WERI-Rb-1 (cell line): ENCODE measurements at regions not wholly inside any gene's neighbourhood (a gene's known extent, or its start where the extent isn't known, plus 50 kb on each side); places are given as distances from the start of the nearest gene placed in this dataset.

ENCODE experiments used
- DNase-seq: peaks from one replicate; pipeline ENCODE4 v3.0.0-alpha.2; 2020
- H3K27ac ChIP-seq: fragments of 250-450 bp; sonication (Bioruptor Pico); 2 replicates; pipeline ENCODE4 v1.5.1; 2020; ENCODE audit warnings: mild to moderate bottlenecking, moderate library complexity
- H3K27me3 ChIP-seq: fragments of 250-450 bp; sonication (Bioruptor Pico); 2 replicates; pipeline ENCODE4 v1.5.1; 2021; ENCODE audit warnings: mild to moderate bottlenecking, low read depth, moderate library complexity; ENCODE audit not compliant: insufficient read depth, severe bottlenecking
- H3K36me3 ChIP-seq: fragments of 250-450 bp; sonication (Bioruptor Pico); 2 replicates; pipeline ENCODE4 v1.5.1; 2020; ENCODE audit warnings: mild to moderate bottlenecking, moderate library complexity
- H3K4me3 ChIP-seq: 2 replicates; pipeline ENCODE4 v1.5.1; 2011; ENCODE audit warnings: low read depth, mild to moderate bottlenecking, control low read depth, low read length
- H3K9me3 ChIP-seq: fragments of 250-450 bp; sonication (Bioruptor Pico); 2 replicates; pipeline ENCODE4 v1.5.1; 2021; ENCODE audit warnings: mild to moderate bottlenecking, moderate library complexity; ENCODE audit not compliant: severe bottlenecking
- TF ChIP-seq, protein P1 (sequence below): IDR thresholded peaks from 2 replicates; pipeline ENCODE4 v1.5.1; 2011; ENCODE audit warnings: low read depth, mild to moderate bottlenecking, control low read depth, inconsistent platforms, low read length

DNA sequence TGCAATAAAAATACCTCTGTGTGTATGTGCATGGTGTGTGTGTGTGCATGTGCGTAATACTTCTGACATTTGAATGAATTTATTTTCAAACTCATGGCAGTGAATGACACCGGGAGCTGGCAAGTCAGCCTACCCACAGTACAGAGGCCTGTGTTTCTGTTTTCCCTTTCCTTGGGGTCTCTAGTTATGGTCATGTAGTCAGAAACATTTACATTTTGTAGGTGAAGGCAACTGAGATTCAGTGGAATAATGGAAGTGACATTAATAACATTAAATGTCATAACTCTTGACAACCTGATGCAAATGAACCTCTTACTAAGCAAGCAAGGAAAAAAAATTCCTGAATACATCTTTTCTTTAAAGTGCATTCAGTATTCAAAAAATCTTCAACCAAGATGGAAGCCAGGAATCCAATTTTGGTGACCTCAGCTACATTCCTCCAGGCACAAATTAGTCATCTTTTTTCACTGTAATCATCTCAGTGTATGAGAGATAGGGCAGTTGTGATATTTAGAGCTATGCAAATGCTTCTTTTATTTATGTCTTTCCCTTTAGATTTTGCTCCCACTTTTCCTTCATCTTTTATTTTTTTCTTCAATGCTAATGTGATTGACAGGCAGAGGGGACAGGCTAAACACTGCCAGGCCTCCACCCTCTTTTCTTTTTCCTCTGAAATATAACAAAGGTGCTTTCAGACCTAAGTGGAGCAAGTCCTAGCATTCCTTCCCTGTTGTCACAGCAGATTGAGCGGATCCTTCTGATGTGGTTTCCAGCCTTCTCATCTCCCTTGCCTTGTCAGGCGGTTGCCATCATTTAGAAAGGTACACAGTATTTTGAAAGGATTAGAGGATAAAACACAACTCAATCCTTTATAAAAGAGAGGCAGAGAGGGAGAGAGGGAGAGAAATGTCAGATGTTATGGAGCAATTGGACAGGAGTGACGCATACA lies 569.8 kb upstream of the ADAMTS16 start:
- H3K27ac ChIP-seq: no peak overlapping the region
- TF ChIP-seq, protein P1, sequence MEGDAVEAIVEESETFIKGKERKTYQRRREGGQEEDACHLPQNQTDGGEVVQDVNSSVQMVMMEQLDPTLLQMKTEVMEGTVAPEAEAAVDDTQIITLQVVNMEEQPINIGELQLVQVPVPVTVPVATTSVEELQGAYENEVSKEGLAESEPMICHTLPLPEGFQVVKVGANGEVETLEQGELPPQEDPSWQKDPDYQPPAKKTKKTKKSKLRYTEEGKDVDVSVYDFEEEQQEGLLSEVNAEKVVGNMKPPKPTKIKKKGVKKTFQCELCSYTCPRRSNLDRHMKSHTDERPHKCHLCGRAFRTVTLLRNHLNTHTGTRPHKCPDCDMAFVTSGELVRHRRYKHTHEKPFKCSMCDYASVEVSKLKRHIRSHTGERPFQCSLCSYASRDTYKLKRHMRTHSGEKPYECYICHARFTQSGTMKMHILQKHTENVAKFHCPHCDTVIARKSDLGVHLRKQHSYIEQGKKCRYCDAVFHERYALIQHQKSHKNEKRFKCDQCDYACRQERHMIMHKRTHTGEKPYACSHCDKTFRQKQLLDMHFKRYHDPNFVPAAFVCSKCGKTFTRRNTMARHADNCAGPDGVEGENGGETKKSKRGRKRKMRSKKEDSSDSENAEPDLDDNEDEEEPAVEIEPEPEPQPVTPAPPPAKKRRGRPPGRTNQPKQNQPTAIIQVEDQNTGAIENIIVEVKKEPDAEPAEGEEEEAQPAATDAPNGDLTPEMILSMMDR: no peak
- peaks cover 15% of the 10 kb centered on the region for H3K27me3 ChIP-seq
- no peak for DNase-seq
- no peaks in the 10 kb centered on the region for H3K9me3 ChIP-seq
- no peaks in the 10 kb centered on the region for H3K36me3 ChIP-seq
- no peak overlapping the region for H3K4me3 ChIP-seq

DNA sequence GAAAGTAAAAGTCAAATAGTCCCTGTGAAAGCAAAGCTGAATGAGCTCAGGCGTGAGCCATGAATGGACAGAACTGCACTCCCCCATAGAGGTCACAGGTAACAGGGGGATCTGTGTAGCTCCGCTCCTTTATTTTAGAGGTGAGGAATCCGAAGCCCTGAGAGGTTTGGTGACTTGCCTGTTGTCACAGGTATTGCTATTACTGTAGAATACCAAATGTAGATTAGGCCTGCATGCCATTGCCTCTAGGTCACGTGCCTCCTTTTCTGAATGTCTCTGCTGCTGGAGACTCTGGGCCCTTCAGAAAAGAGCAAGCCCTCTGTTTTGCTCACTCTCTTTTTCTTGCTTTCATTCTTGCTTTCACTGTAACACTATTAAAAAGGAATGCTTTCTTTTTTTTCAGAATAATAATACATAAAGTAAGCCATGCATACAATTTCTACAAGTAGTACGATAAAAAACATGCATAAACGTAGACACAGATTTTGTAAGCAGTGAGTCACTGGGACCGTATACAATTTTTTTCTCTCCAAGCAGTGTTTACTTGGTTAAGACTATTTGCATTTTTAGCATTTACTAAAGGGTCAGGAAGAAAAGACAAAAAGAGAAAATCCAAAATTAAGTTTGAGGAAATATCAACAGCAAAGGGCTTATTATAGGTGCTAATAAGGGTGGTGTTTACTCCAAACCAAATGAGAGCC lies 568.7 kb upstream of the ADAMTS16 start:
- Histone ChIP-seq H3K9me3 (no peaks in the 10 kb centered on the region), H3K27ac (no peak overlapping the region), H3K36me3 (no peaks in the 10 kb centered on the region), H3K4me3 (no peak overlapping the region), H3K27me3 (peaks cover 16% of the 10 kb centered on the region)
- TF ChIP-seq, protein P1: no peak
- no peak for DNase-seq

GRCh38 chr5:4572311-4573100 lies 567.6 kb upstream of the ADAMTS16 start:
- TF ChIP-seq, protein P1: no peak
- Histone ChIP-seq H3K9me3 (no peaks in the 10 kb centered on the region), H3K36me3 (no peaks in the 10 kb centered on the region), H3K27me3 (peaks cover 21% of the 10 kb centered on the region), H3K4me3 (no peak overlapping the region), H3K27ac (no peak overlapping the region)
- DNase-seq: no peak

GRCh38 chr5:4575608-4576007 lies 564.5 kb upstream of the ADAMTS16 start:
- Histone ChIP-seq H3K27me3 (peaks cover 34% of the 10 kb centered on the region), H3K27ac (no peak overlapping the region), H3K36me3 (no peaks in the 10 kb centered on the region), H3K4me3 (no peak overlapping the region), H3K9me3 (no peaks in the 10 kb centered on the region)
- no peak for DNase-seq
- TF ChIP-seq, protein P1: no peak

GRCh38 chr5:4576161-4576748 lies 563.9 kb upstream of the ADAMTS16 start:
- TF ChIP-seq, protein P1: no peak
- DNase-seq: no peak
- peaks cover 31% of the 10 kb centered on the region for H3K27me3 ChIP-seq
- H3K9me3 ChIP-seq: no peaks in the 10 kb centered on the region
- H3K36me3 ChIP-seq: no peaks in the 10 kb centered on the region
- no peak overlapping the region for H3K4me3 ChIP-seq
- no peak overlapping the region for H3K27ac ChIP-seq
